H1 (cell line): ENCODE measurements at regions not wholly inside any gene's neighbourhood (a gene's known extent, or its start where the extent isn't known, plus 50 kb on each side); places are given as distances from the start of the nearest gene placed in this dataset.

Experiments used
- CTCF ChIA-PET: fragments of 300-600 bp; sonication (Branson Sonifier 250); formaldehyde crosslinking; loops from one replicate; lab custom pipeline; 2021; ENCODE audit not compliant: partially characterized antibody; lab: Charles Lee
- POLR2A ChIA-PET: fragments of 300-600 bp; sonication (Branson Sonifier 250); formaldehyde crosslinking; loops from one replicate; lab custom pipeline; 2021; ENCODE audit warnings: inconsistent platforms; ENCODE audit not compliant: partially characterized antibody; lab: Charles Lee
- DNase-seq, 2 experiments: peaks; one replicate each; pipeline versions ENCODE4 v3.0.0 to v3.0.0-alpha.2; 2010 to 2022; ENCODE audit warnings: low spot score in 2 of 2, low read depth in 1 of 2, mixed read lengths in 1 of 2
- FAIRE-seq: peaks from 2 replicates; lab custom pipeline; 2011; peaks lifted over from hg19 to GRCh38; lab: Jason Lieb, UNC
- H2AFZ ChIP-seq: 2 replicates; pipeline ENCODE4 v1.8.1; 2012; ENCODE audit warnings: low read length, inconsistent platforms
- H2AK5ac ChIP-seq: 2 replicates; pipeline ENCODE4 v1.6.1; 2013; ENCODE audit warnings: low read depth, low read length
- H2BK120ac ChIP-seq: replicated peaks from 2 replicates; pipeline ENCODE3; 2013; ENCODE audit warnings: low read depth, low read length, inconsistent platforms
- H2BK12ac ChIP-seq: 2 replicates; pipeline ENCODE4 v1.6.1; 2013; ENCODE audit warnings: low read depth, low read length
- H2BK15ac ChIP-seq: 2 replicates; pipeline ENCODE4 v1.6.1; 2013; ENCODE audit warnings: low read length
- H2BK20ac ChIP-seq: 2 replicates; pipeline ENCODE4 v1.6.1; 2013; ENCODE audit warnings: low read length
- H2BK5ac ChIP-seq: 2 replicates; pipeline ENCODE4 v1.6.1; 2013; ENCODE audit warnings: low read depth, low read length
- H3K14ac ChIP-seq: 2 replicates; pipeline ENCODE4 v1.6.1; 2013; ENCODE audit warnings: inconsistent platforms; ENCODE audit not compliant: insufficient read length
- H3K18ac ChIP-seq: 2 replicates; pipeline ENCODE4 v1.6.1; 2013; ENCODE audit warnings: low read length; ENCODE audit errors: extremely low read depth
- H3K23ac ChIP-seq: 2 replicates; pipeline ENCODE4 v1.6.1; 2013; ENCODE audit warnings: inconsistent platforms; ENCODE audit not compliant: insufficient read length
- H3K23me2 ChIP-seq: 2 replicates; pipeline ENCODE4 v1.6.1; 2013; ENCODE audit warnings: low read depth, low read length
- H3K27ac ChIP-seq: 2 replicates; pipeline ENCODE4 v1.6.1; 2011; ENCODE audit warnings: low read depth, low read length, inconsistent platforms
- H3K27me3 ChIP-seq, 4 experiments: replicated peaks in 1 of 4; 1 replicate in 1 of 4; 2 replicates in 3 of 4; pipeline versions ENCODE4 v1.6.1 to v1.8.1; 2011 to 2013; ENCODE audit warnings: low read length in 3 of 4, mild to moderate bottlenecking in 3 of 4, inconsistent platforms in 2 of 4, mixed read lengths in 2 of 4, moderate library complexity in 1 of 4; ENCODE audit not compliant: control insufficient read depth in 3 of 4, insufficient read depth in 3 of 4; ENCODE audit errors: extremely low read depth in 1 of 4
- H3K36me3 ChIP-seq, 4 experiments: 2 replicates each; pipeline versions ENCODE4 v1.6.1 to v1.8.1; 2011 to 2013; ENCODE audit warnings: mild to moderate bottlenecking in 4 of 4, low read length in 3 of 4, moderate library complexity in 2 of 4, control low read depth in 1 of 4, inconsistent platforms in 1 of 4; ENCODE audit not compliant: insufficient read depth in 4 of 4, control insufficient read depth in 2 of 4
- H3K4ac ChIP-seq: replicated peaks from 2 replicates; pipeline ENCODE3; 2013; ENCODE audit warnings: low read length, low read depth, mixed read lengths, inconsistent platforms; ENCODE audit not compliant: insufficient read length
- H3K4me1 ChIP-seq, 4 experiments: replicated peaks in 1 of 4; 1 replicate in 1 of 4; 2 replicates in 3 of 4; pipeline versions ENCODE4 v1.6.1 to v1.8.1; 2011 to 2013; ENCODE audit warnings: low read length in 3 of 4, inconsistent platforms in 2 of 4, mixed read lengths in 1 of 4; ENCODE audit not compliant: insufficient read depth in 4 of 4, control insufficient read depth in 3 of 4
- H3K4me2 ChIP-seq, 2 experiments: 2 replicates each; pipeline versions ENCODE4 v1.6.1 to v1.8.1; 2011 to 2013; ENCODE audit warnings: low read depth in 2 of 2, low read length in 2 of 2, control low read depth in 1 of 2, inconsistent platforms in 1 of 2, mild to moderate bottlenecking in 1 of 2; ENCODE audit not compliant: insufficient read depth in 1 of 2
- H3K4me3 ChIP-seq, 4 experiments: fragments of 200-600, 300-600 bp in 1 of 4; sonication (generic), shearing (Covaris generic), sonication (Bioruptor Twin) in 1 of 4; 2 replicates each; pipeline versions ENCODE4 v1.5.1 to v1.8.1; 2011 to 2016; ENCODE audit warnings: low read length in 4 of 4, low read depth in 3 of 4, control low read depth in 2 of 4, inconsistent platforms in 2 of 4, mild to moderate bottlenecking in 2 of 4, mixed read lengths in 1 of 4, moderate library complexity in 1 of 4; ENCODE audit not compliant: insufficient read depth in 2 of 4; ENCODE audit errors: extremely low read depth in 1 of 4
- H3K56ac ChIP-seq: replicated peaks from 2 replicates; pipeline ENCODE3; 2013; ENCODE audit warnings: low read depth, mild to moderate bottlenecking, mixed read lengths, low read length, inconsistent platforms; ENCODE audit not compliant: insufficient read length
- H3K79me1 ChIP-seq: 2 replicates; pipeline ENCODE4 v1.6.1; 2013; ENCODE audit warnings: low read depth, low read length, control low read depth
- H3K79me2 ChIP-seq, 2 experiments: 2 replicates each; pipeline versions ENCODE4 v1.6.1 to v1.8.1; 2012 to 2013; ENCODE audit warnings: low read length in 2 of 2, mild to moderate bottlenecking in 2 of 2, inconsistent platforms in 1 of 2; ENCODE audit not compliant: insufficient read depth in 2 of 2, control insufficient read depth in 1 of 2
- H3K9ac ChIP-seq, 4 experiments: replicated peaks in 1 of 4; 1 replicate in 1 of 4; 2 replicates in 3 of 4; pipeline versions ENCODE4 v1.6.1 to v1.8.1; 2011 to 2013; ENCODE audit warnings: low read depth in 3 of 4, low read length in 3 of 4, control low read depth in 2 of 4, mild to moderate bottlenecking in 2 of 4, moderate library complexity in 2 of 4, inconsistent platforms in 1 of 4; ENCODE audit errors: extremely low read depth in 1 of 4
- H3K9me3 ChIP-seq, 2 experiments: 2 replicates each; pipeline versions ENCODE4 v1.6.1 to v1.8.1; 2012 to 2013; ENCODE audit warnings: mild to moderate bottlenecking in 2 of 2, moderate library complexity in 2 of 2, control low read depth in 1 of 2, inconsistent platforms in 1 of 2, low read depth in 1 of 2, low read length in 1 of 2, mixed read lengths in 1 of 2; ENCODE audit not compliant: insufficient read depth in 2 of 2
- H4K20me1 ChIP-seq, 2 experiments: replicated peaks in 1 of 2; 2 replicates each; pipeline versions ENCODE3 to v1.8.1; 2011 to 2013; ENCODE audit warnings: inconsistent platforms in 2 of 2, low read length in 2 of 2, mild to moderate bottlenecking in 1 of 2; ENCODE audit not compliant: insufficient read depth in 2 of 2, control insufficient read depth in 1 of 2
- H4K5ac ChIP-seq: 2 replicates; pipeline ENCODE4 v1.6.1; 2013; ENCODE audit warnings: low read length, low read depth, mixed read lengths, inconsistent platforms; ENCODE audit not compliant: insufficient read length
- H4K8ac ChIP-seq: 2 replicates; pipeline ENCODE4 v1.8.0; 2013; ENCODE audit warnings: mild to moderate bottlenecking, moderate library complexity, low read length, inconsistent platforms; ENCODE audit not compliant: insufficient read depth; ENCODE audit errors: extremely low read depth
- H4K91ac ChIP-seq: replicated peaks from 2 replicates; pipeline ENCODE3; 2013; ENCODE audit warnings: low read length, mixed read lengths, inconsistent platforms; ENCODE audit not compliant: insufficient read length
- RAD21 ChIP-seq, 2 experiments: IDR thresholded peaks in 1 of 2; conservative IDR thresholded peaks in 1 of 2; 2 replicates each; pipeline ENCODE4 v1.6.1; 2011; ENCODE audit warnings: low read depth in 2 of 2, low read length in 2 of 2, improper control_type of control experiment in 1 of 2, inconsistent platforms in 1 of 2, mild to moderate bottlenecking in 1 of 2, moderate library complexity in 1 of 2
- SUZ12 ChIP-seq: fragments of 200-600 bp; sonication (generic); IDR thresholded peaks from 2 replicates; pipeline ENCODE4 v1.6.1; 2012; ENCODE audit warnings: mild to moderate bottlenecking, inconsistent platforms, low read length, moderate library complexity, mixed read lengths
- WGBS, 2 experiments: shearing (Covaris generic) in 1 of 2; methylation state at CpG; one replicate each; pipeline versions ENCODE4 v1.1.6 to v1.1.7; 2013 to 2015; ENCODE audit warnings: low lambda C conversion rate in 2 of 2, mixed read lengths in 2 of 2, inconsistent platforms in 1 of 2, low coverage in 1 of 2, missing lambda C conversion rate in 1 of 2; ENCODE audit not compliant: insufficient replicate concordance in 2 of 2, insufficient coverage in 1 of 2, insufficient read length in 1 of 2; ENCODE audit errors: extremely low coverage in 1 of 2, missing lambda C conversion rate in 1 of 2; 5-methylcytosine and 5-hydroxymethylcytosine counted together
- TF ChIP-seq, protein P1 (sequence below), 3 experiments: IDR thresholded peaks; 1 replicate in 2 of 3; 2 replicates in 1 of 3; pipeline versions ENCODE4 v1.5.1 to v1.6.1; 2011; ENCODE audit warnings: low read length in 3 of 3, mild to moderate bottlenecking in 3 of 3, inconsistent platforms in 2 of 3, low read depth in 1 of 3, moderate library complexity in 1 of 3; ENCODE audit not compliant: insufficient read depth in 1 of 3; ENCODE audit errors: control extremely low read depth in 1 of 3

DNA sequence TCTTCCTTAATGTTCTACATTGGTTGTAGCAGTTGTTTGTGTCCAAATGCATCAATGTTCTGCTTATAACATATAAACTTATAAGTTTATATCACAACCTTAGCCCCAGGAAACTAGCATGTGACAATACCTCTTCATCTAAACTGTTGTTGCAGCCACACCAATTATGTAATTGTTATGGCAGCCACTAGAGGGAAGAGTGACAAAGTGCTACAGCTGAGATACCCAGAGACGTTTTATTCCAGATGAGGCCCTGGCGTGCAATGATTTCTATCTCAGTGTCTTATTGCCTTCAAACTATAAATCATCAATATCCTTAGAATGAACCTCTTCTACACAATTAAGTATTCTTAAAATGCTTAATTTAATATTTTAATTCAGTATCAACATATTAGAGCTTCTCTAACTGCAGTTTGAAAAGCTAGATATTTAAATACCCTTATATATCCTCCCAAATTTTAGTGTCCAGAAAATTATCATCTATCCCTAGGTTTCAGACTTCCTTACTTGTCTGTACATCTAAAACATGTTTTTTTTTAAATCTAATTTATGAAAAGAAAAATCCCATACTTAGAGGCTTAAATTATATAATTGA is 171.6 kb downstream of the PCDH10 start:
- Histone ChIP-seq H3K27ac (no peak overlapping the region), H2AK5ac (no peak overlapping the region), H3K79me1 (no peaks in the 10 kb centered on the region), H2BK12ac (no peak overlapping the region), H3K23ac (no peak overlapping the region), H3K4ac (no peak overlapping the region), H3K56ac (no peak overlapping the region), H2BK20ac (no peak overlapping the region), H3K4me1 (no peaks in the 10 kb centered on the region), H2AFZ (no peak overlapping the region), H4K91ac (no peak overlapping the region), H4K20me1 (no peaks in the 10 kb centered on the region), H3K18ac (no peak overlapping the region), H4K8ac (no peak overlapping the region), H3K27me3 (no peaks in the 10 kb centered on the region), H3K23me2 (no peaks in the 10 kb centered on the region), H2BK120ac (no peak overlapping the region), H3K79me2 (no peaks in the 10 kb centered on the region), H2BK15ac (no peak overlapping the region), H3K14ac (no peak overlapping the region), H3K9me3 (no peaks in the 10 kb centered on the region), H4K5ac (no peak overlapping the region), H2BK5ac (no peak overlapping the region), H3K4me3 (no peak overlapping the region), H3K9ac (no peak overlapping the region), H3K4me2 (no peak overlapping the region), H3K36me3 (no peaks in the 10 kb centered on the region)
- DNase-seq (no peak), FAIRE-seq (no peak)
- 39% methylated on average over 2 of the region's 2 CpGs; no CpG with 5 or more reads in 1 of the 2 experiments for WGBS, 2 experiments
- TF ChIP-seq, protein P1, sequence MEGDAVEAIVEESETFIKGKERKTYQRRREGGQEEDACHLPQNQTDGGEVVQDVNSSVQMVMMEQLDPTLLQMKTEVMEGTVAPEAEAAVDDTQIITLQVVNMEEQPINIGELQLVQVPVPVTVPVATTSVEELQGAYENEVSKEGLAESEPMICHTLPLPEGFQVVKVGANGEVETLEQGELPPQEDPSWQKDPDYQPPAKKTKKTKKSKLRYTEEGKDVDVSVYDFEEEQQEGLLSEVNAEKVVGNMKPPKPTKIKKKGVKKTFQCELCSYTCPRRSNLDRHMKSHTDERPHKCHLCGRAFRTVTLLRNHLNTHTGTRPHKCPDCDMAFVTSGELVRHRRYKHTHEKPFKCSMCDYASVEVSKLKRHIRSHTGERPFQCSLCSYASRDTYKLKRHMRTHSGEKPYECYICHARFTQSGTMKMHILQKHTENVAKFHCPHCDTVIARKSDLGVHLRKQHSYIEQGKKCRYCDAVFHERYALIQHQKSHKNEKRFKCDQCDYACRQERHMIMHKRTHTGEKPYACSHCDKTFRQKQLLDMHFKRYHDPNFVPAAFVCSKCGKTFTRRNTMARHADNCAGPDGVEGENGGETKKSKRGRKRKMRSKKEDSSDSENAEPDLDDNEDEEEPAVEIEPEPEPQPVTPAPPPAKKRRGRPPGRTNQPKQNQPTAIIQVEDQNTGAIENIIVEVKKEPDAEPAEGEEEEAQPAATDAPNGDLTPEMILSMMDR (IDR thresholded peaks at IDR 0.05; ENCODE audit: control extremely low read depth in 1 of 3, insufficient read depth in 1 of 3, low read depth in 1 of 3, low read length in 3 of 3), result peak in 2 of 3 experiments; percentile 54 to 67; a peak in 3 of 4 replicates
- TF ChIP-seq SUZ12, result no peak
- TF ChIP-seq RAD21 (IDR thresholded peaks at IDR 0.05 in 1 of 2, conservative IDR thresholded peaks at IDR 0.05 in 1 of 2; ENCODE audit: low read depth in 2 of 2, low read length in 2 of 2), result peak; percentile 75 to 83
- POLR2A ChIA-PET, result no interaction called here
- CTCF ChIA-PET, result interaction anchor here (0.8 to 2.5 kb wide), 12 partner anchors 16 to 230 kb away, joined by 3 to 10 read pairs (median 3); no protein-coding TSS in a partner anchor
